ENCODE measurements at regions not wholly inside any gene's neighbourhood (a gene's known extent, or its start where the extent isn't known, plus 50 kb on each side); places are given as distances from the start of the nearest gene placed in this dataset.
A peak's percentile ranks its signal among the peaks of the same experiment; 100 is the strongest.

GRCh38 chr9:106615118-106615889, 247.7 kb upstream of the ZNF462 start:
- no peaks in the 10 kb centered on the region for H3F3A ChIP-seq (ENCODE audit: insufficient read depth)
- no peaks in the 10 kb centered on the region for H4K20me1 ChIP-seq (ENCODE audit: insufficient read depth)
- H3K36me3 ChIP-seq (ENCODE audit: low read depth), result no peaks in the 10 kb centered on the region
- no peaks in the 10 kb centered on the region for H3K9me2 ChIP-seq (ENCODE audit: insufficient read depth)
- H3K9ac ChIP-seq, result no peak overlapping the region
- H3K9me3 ChIP-seq (ENCODE audit: low read depth), result no peaks in the 10 kb centered on the region
- no peaks in the 10 kb centered on the region for H3K27me3 ChIP-seq (replicated peaks; ENCODE audit: insufficient read depth)
- no peak overlapping the region for H3K4me3 ChIP-seq
- TF ChIP-seq EZH2phosphoT487 (IDR thresholded peaks at IDR 0.05; ENCODE audit: insufficient read depth, low read depth) (no peak), EZH2 (IDR thresholded peaks at IDR 0.05; ENCODE audit: insufficient read depth, poor library complexity, severe bottlenecking) (no peak)
- no peaks in the 10 kb centered on the region for H3K79me2 ChIP-seq (ENCODE audit: insufficient read depth)
- H3K4me1 ChIP-seq (ENCODE audit: insufficient read depth), result no peaks in the 10 kb centered on the region
- H3K27ac ChIP-seq, result no peak overlapping the region
- H2AFZ ChIP-seq, result no peak overlapping the region
- no peak overlapping the region for H3K4me2 ChIP-seq (ENCODE audit: unreplicated experiment)
- in situ Hi-C loops (cut with MboI), result no loop called here
- 23 to 25% methylated on average over 7 of the region's 7 CpGs for WGBS, 2 experiments (ENCODE audit: low coverage in 1 of 2, low lambda C conversion rate in 2 of 2, missing lambda C conversion rate in 2 of 2)
- no peak for DNase-seq

- H3K4me3 ChIP-seq, result no peak overlapping the region
- no peak overlapping the region for H3K4me2 ChIP-seq (ENCODE audit: unreplicated experiment)
- no peaks in the 10 kb centered on the region for H3K4me1 ChIP-seq (ENCODE audit: insufficient read depth)
- H3K36me3 ChIP-seq (ENCODE audit: low read depth), result no peaks in the 10 kb centered on the region
- no peaks in the 10 kb centered on the region for H3K9me2 ChIP-seq (ENCODE audit: insufficient read depth)
- no peak for TF ChIP-seq EZH2phosphoT487 (IDR thresholded peaks at IDR 0.05; ENCODE audit: insufficient read depth, low read depth)
- no peak for TF ChIP-seq EZH2 (IDR thresholded peaks at IDR 0.05; ENCODE audit: insufficient read depth, poor library complexity, severe bottlenecking)
- H3K27ac ChIP-seq, result no peak overlapping the region
- whole genome bisulfite sequencing, 2 experiments (ENCODE audit: low coverage in 1 of 2, low lambda C conversion rate in 2 of 2, missing lambda C conversion rate in 2 of 2), result 5% methylated on average over 6 of the region's 6 CpGs
- no peaks in the 10 kb centered on the region for H3K9me3 ChIP-seq (ENCODE audit: low read depth)
- H3K27me3 ChIP-seq (replicated peaks; ENCODE audit: insufficient read depth), result no peaks in the 10 kb centered on the region
- in situ Hi-C loops (cut with MboI), result no loop called here
- no peaks in the 10 kb centered on the region for H4K20me1 ChIP-seq (ENCODE audit: insufficient read depth)
- H2AFZ ChIP-seq, result no peak overlapping the region
- no peak for DNase-seq
- no peaks in the 10 kb centered on the region for H3K79me2 ChIP-seq (ENCODE audit: insufficient read depth)
- no peaks in the 10 kb centered on the region for H3F3A ChIP-seq (ENCODE audit: insufficient read depth)
- H3K9ac ChIP-seq, result no peak overlapping the region
These were observed 246.9 kb upstream of the ZNF462 start for GRCh38 chr9:106616026-106616425.

- Histone ChIP-seq H3K36me3 (ENCODE audit: low read depth) (no peaks in the 10 kb centered on the region), H3K9me3 (ENCODE audit: low read depth) (no peaks in the 10 kb centered on the region), H3F3A (ENCODE audit: insufficient read depth) (no peaks in the 10 kb centered on the region), H3K4me2 (ENCODE audit: unreplicated experiment) (no peak overlapping the region), H3K27ac (no peak overlapping the region), H3K79me2 (ENCODE audit: insufficient read depth) (no peaks in the 10 kb centered on the region), H3K9ac (no peak overlapping the region), H2AFZ (no peak overlapping the region), H4K20me1 (ENCODE audit: insufficient read depth) (no peaks in the 10 kb centered on the region), H3K9me2 (ENCODE audit: insufficient read depth) (no peaks in the 10 kb centered on the region), H3K4me1 (ENCODE audit: insufficient read depth) (no peaks in the 10 kb centered on the region), H3K4me3 (no peak overlapping the region), H3K27me3 (replicated peaks; ENCODE audit: insufficient read depth) (no peaks in the 10 kb centered on the region)
- WGBS, 2 experiments (ENCODE audit: low coverage in 1 of 2, low lambda C conversion rate in 2 of 2, missing lambda C conversion rate in 2 of 2), result 51% methylated on average over 7 of the region's 7 CpGs
- no peak for DNase-seq
- in situ Hi-C loops (cut with MboI), result no loop called here
- no peak for TF ChIP-seq EZH2phosphoT487 (IDR thresholded peaks at IDR 0.05; ENCODE audit: insufficient read depth, low read depth)
- no peak for TF ChIP-seq EZH2 (IDR thresholded peaks at IDR 0.05; ENCODE audit: insufficient read depth, poor library complexity, severe bottlenecking)
These were observed 246.1 kb upstream of the ZNF462 start for GRCh38 chr9:106616851-106617345.

- Histone ChIP-seq H3K9me3 (ENCODE audit: low read depth) (no peaks in the 10 kb centered on the region), H3K4me1 (ENCODE audit: insufficient read depth) (no peaks in the 10 kb centered on the region), H3K9me2 (ENCODE audit: insufficient read depth) (no peaks in the 10 kb centered on the region), H3K27ac (no peak overlapping the region), H4K20me1 (ENCODE audit: insufficient read depth) (no peaks in the 10 kb centered on the region), H3K4me2 (ENCODE audit: unreplicated experiment) (no peak overlapping the region), H3K9ac (no peak overlapping the region), H2AFZ (no peak overlapping the region), H3K79me2 (ENCODE audit: insufficient read depth) (no peaks in the 10 kb centered on the region), H3K4me3 (no peak overlapping the region), H3K27me3 (replicated peaks; ENCODE audit: insufficient read depth) (no peaks in the 10 kb centered on the region), H3K36me3 (ENCODE audit: low read depth) (no peaks in the 10 kb centered on the region), H3F3A (ENCODE audit: insufficient read depth) (no peaks in the 10 kb centered on the region)
- TF ChIP-seq EZH2phosphoT487 (IDR thresholded peaks at IDR 0.05; ENCODE audit: insufficient read depth, low read depth) (no peak), EZH2 (IDR thresholded peaks at IDR 0.05; ENCODE audit: insufficient read depth, poor library complexity, severe bottlenecking) (no peak)
- peak; percentile 27 for DNase-seq
- 11 to 15% methylated on average over 1 of the region's 1 CpG for WGBS, 2 experiments (ENCODE audit: low coverage in 1 of 2, low lambda C conversion rate in 2 of 2, missing lambda C conversion rate in 2 of 2)
- in situ Hi-C loops (cut with MboI), result no loop called here
These were observed 243.8 kb upstream of the ZNF462 start for GRCh38 chr9:106619211-106619610.
